Mesodermal cell (in vitro differentiated cells): ENCODE measurements at regions not wholly inside any gene's neighbourhood (a gene's known extent, or its start where the extent isn't known, plus 50 kb on each side); places are given as distances from the start of the nearest gene placed in this dataset.
A peak's percentile ranks its signal among the peaks of the same experiment; 100 is the strongest.

Source experiments
- H3K27ac ChIP-seq: 2 replicates; pipeline ENCODE4 v1.7.0; 2013; ENCODE audit warnings: mild to moderate bottlenecking, low read depth, low read length, moderate library complexity; ENCODE audit not compliant: severe bottlenecking
- H3K36me3 ChIP-seq: 2 replicates; pipeline ENCODE4 v1.7.1; 2013; ENCODE audit warnings: mild to moderate bottlenecking, low read length, moderate library complexity; ENCODE audit not compliant: control insufficient read depth, insufficient read depth
- H3K4me1 ChIP-seq: one replicate; pipeline ENCODE4 v1.7.1; 2013; ENCODE audit warnings: mild to moderate bottlenecking, low read length; ENCODE audit not compliant: insufficient read depth, control insufficient read depth, poor library complexity, severe bottlenecking
- H3K4me3 ChIP-seq: 2 replicates; pipeline ENCODE4 v1.7.0; 2013; ENCODE audit warnings: low read length, control low read depth, mild to moderate bottlenecking; ENCODE audit not compliant: insufficient read depth, poor library complexity, severe bottlenecking; ENCODE audit errors: extremely low read depth
- H3K9me3 ChIP-seq: 2 replicates; pipeline ENCODE4 v1.7.1; 2013; ENCODE audit warnings: mild to moderate bottlenecking, low read length, moderate library complexity; ENCODE audit not compliant: control insufficient read depth
- WGBS, 2 experiments: methylation state at CpG; one replicate each; pipeline ENCODE4 v1.1.5; 2013; ENCODE audit warnings: missing lambda C conversion rate in 2 of 2; ENCODE audit not compliant: insufficient coverage in 2 of 2; 5-methylcytosine and 5-hydroxymethylcytosine counted together

DNA sequence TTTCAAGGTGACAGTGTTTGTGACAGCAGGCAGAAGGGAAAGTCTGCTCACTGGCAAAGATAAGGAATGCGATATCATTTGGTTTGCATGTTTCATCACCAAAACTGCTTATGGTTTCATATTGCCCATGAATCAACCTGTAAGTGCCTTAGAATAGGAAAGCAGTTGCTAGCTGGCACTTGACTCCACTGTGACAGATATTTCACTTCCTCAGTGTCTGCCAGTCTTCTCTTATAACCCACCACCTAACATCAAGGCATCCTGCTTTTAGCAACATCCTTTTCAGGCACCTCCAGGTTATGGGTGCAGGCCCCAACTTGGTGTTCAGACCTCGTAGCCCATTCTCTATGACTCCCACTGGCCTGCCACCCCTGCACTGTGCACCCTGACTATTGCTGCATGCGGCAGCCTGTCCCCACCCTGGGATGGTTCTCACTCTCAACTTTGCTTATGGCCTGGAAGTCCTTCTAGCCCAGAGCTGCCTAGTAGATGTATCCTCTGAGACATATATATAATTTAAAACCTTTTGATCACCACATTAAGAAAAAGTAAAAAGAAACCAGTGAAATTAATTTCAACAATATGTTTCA is 154.4 kb upstream of the RARB start:
- 85 to 100% methylated on average over 1 to 2 of the region's 3 CpGs for WGBS, 2 experiments

DNA sequence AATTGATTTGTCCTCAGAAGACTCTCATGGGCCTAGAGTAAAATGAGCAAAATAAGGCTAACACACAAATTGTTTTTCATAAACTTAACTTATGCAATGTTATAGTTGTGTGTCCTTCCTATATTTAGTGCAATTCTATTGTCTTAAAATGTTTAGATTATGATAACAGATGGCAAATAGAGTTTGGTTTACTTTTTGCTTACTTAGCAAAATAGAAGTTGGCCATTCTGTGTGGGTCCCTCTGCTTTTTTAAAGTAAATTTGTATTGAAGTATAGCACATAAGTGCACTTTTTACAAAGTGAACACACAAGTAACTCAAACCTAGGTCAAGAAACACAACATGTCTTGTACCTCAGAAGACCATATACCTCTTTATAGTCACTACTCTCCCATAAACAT is 150.6 kb upstream of the RARB start:
- Histone ChIP-seq H3K27ac (no peak overlapping the region), H3K36me3 (no peaks in the 10 kb centered on the region), H3K9me3 (no peaks in the 10 kb centered on the region), H3K4me3 (no peak overlapping the region), H3K4me1 (no peaks in the 10 kb centered on the region)

More for the DNA sequence above, 154.4 kb upstream of the RARB start:
- no peaks in the 10 kb centered on the region for H3K4me1 ChIP-seq
- H3K9me3 ChIP-seq = no peaks in the 10 kb centered on the region
- no peak overlapping the region for H3K4me3 ChIP-seq
- no peak overlapping the region for H3K27ac ChIP-seq
- no peaks in the 10 kb centered on the region for H3K36me3 ChIP-seq

DNA sequence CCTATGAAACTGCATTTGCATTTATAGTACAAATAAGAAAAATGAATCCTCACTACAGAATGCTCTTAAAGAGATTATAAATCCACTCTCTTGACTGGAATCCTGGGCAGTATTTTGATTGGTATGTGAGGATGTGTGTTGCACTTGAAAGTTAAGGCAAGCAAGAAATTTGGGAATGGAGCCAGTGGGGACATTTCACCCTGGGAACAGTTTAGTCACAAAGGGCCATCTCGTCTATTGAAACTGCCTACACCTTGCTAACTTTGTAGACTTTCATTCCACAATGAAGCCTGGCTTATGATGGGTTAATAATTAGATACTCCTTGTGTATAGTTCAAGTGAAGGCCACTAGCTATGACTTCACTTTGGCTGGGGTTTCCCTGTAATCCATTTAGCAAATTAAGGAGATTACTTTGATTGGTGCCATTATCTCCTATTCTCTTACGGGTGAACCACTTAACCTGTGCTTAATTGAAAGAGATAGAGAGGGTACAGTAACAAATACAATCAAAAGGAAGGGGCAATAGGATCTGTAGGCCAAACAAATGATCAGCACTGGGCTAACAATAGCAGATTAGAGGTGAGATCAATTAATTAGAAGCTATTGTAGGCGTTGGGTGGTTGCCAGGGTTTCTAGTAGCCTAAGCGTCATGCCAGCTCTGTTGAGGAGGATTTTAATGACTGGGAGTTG is 146.9 kb upstream of the RARB start:
- Histone ChIP-seq H3K4me1 (no peaks in the 10 kb centered on the region), H3K36me3 (no peaks in the 10 kb centered on the region), H3K27ac (no peak overlapping the region), H3K4me3 (no peak overlapping the region), H3K9me3 (no peaks in the 10 kb centered on the region)
- 80 to 100% methylated on average over 1 of the region's 4 CpGs for WGBS, 2 experiments

DNA sequence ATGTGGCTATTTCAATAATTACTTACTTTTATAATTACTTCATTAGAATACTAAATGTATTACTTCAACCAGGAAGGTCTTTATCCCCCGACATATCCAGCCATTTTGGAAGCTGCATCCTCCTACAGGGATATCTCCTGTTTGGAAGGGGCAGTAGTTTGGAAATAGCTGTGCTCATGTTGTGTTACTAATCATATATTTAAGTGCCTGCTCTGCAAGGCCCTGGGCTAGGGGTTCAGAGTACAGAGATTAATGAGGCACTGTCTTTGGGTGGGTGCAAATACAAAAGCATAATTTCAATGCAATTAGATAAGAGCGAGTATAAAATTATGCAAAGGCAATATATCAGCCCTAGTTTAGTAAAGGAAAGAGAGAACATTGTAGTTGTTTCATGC is 146.3 kb upstream of the RARB start:
- Histone ChIP-seq H3K9me3 (no peaks in the 10 kb centered on the region), H3K4me1 (no peaks in the 10 kb centered on the region), H3K4me3 (no peak overlapping the region), H3K27ac (no peak overlapping the region), H3K36me3 (no peaks in the 10 kb centered on the region)
- 100% methylated on average over 1 of the region's 2 CpGs for WGBS, 2 experiments

DNA sequence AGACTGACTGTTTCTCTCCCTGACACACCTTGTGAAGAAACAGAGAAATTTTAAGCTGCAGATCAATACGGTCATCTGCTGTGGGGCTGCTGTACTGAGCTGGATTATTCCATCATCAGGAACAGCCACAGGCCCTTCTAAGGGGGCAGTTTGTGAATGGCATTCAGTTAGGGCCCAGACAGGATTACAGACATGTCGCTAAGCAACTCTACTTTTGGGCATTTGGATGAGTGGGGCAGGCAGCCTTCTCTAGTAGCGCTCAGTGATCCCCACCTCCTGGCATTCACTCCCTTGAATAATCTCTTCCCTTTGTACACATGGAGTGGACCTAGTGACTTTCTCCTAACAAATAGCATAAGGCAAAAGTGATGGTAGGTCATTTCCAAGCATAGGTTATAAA is 144.4 kb upstream of the RARB start:
- Histone ChIP-seq H3K27ac (no peak overlapping the region), H3K9me3 (no peaks in the 10 kb centered on the region), H3K36me3 (no peaks in the 10 kb centered on the region), H3K4me3 (no peak overlapping the region), H3K4me1 (no peaks in the 10 kb centered on the region)
- WGBS, 2 experiments = 82 to 93% methylated on average over 2 to 3 of the region's 3 CpGs

DNA sequence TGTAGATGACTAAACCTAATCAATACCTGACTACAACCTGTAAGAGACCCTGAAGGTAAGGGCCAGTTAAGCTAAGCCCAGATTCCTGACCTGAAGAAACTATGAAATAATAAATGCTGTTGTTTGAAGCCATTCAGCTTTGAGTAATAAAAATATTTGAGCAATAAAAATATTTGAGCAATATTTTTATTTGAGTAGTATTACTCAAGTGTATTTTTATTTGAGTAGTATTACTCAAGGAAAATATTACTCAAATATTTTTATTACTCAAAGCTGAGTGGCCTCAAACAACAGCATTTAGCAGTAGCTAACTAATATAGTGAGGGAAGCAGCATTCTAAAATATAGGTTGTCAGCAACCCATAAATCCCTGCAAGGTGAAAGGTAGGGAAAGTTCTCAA is 143.8 kb upstream of the RARB start:
- Histone ChIP-seq H3K36me3 (no peaks in the 10 kb centered on the region), H3K9me3 (no peaks in the 10 kb centered on the region), H3K4me1 (no peaks in the 10 kb centered on the region), H3K4me3 (no peak overlapping the region), H3K27ac (no peak overlapping the region)

DNA sequence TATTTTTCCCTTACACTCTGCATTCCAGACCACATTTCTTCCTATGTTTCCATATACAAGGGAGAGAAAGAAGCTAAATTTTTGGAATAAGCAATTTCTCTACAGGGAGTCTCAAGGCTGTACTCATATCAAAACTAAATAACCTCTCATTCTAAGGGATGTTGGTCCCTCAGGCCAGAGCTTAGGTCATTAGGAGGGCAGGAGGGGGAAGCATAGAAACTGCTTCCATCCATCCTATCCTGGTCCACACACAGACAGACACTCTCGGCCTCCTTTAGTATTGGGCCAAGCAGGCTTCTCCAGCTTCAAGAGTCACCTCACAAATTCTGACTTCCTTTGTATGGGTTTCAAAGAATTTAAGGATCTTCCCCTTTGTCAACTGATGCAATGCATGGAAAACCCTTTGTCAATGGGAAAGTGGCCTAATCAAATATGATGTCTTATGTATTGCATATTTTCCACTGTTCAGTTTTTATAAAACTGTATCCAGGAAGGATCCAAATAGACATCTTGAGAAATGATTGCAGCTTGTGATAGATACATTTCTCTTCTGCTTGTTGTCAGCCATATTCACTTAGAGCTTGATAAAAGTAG is 140.7 kb upstream of the RARB start:
- Histone ChIP-seq H3K9me3 (no peaks in the 10 kb centered on the region), H3K36me3 (no peaks in the 10 kb centered on the region), H3K4me1 (no peaks in the 10 kb centered on the region), H3K27ac (no peak overlapping the region), H3K4me3 (no peak overlapping the region)
- WGBS, 2 experiments = 100% methylated on average over 1 of the region's 1 CpG

DNA sequence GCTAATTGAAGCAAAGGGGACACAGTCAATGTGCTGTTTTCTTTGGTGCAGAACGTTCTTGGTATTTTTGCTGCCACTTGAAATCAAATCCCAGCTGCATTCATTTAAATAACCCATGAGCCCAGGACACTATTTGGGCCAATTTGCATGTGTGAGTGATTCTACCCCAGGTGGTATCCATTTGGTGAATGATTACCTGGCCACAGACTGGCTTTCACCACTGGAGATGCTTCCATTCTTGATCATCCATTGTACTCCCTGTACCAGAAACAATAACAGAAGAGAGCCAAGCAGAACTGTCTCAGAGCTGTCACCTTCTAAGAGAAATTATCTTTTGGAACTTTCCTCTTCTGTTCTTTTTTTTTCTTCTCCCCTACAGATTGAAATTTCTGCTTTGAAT is 139.7 kb upstream of the RARB start:
- Histone ChIP-seq H3K36me3 (no peaks in the 10 kb centered on the region), H3K27ac (no peak overlapping the region), H3K4me3 (no peak overlapping the region), H3K4me1 (no peaks in the 10 kb centered on the region), H3K9me3 (no peaks in the 10 kb centered on the region)
- no CpG with 5 or more reads among the region's 1 CpG for WGBS, 2 experiments

DNA sequence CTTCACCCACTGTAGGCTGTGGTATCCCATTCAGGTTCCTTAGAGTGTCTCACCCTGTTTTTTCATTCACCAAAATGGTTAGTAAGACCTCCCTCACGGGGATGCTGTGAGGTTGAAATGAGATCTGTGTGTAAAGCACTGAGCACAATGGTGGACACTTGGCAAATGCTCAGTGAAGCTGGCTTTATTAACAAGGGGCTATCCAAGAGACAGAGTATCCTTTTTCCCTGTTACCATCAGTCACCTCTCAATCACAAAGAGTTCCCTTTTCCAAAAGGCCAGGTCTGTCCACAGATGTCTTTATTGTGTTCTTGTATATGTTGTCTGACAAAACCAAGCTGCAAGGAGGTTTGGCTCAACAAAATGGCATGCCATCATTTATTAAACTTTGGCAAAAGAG is 138.9 kb upstream of the RARB start:
- Histone ChIP-seq H3K4me3 (no peak overlapping the region), H3K4me1 (no peaks in the 10 kb centered on the region), H3K27ac (no peak overlapping the region), H3K9me3 (no peaks in the 10 kb centered on the region), H3K36me3 (no peaks in the 10 kb centered on the region)
- WGBS, 2 experiments = no CpG with 5 or more reads among the region's 1 CpG

DNA sequence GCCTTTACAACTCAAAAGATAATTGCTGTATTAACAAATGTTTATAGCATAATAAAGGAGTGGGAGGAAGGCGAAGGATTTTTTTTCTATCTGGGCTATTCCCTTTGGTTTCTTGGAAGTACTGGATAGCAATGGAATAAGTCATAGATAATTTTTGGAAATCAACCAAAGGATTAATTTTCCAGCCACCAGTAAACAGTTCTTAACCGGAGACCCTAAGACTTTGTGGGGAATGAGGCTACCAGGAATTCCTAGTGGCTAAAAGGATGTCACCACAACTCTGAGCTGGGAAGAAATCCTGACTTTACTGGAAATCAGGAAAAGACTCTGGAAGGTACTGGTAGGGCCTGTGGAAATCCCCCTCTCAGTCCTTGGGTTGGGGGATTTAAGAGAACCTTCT is 138.4 kb upstream of the RARB start:
- Histone ChIP-seq H3K9me3 (no peaks in the 10 kb centered on the region), H3K36me3 (no peaks in the 10 kb centered on the region), H3K4me3 (no peak overlapping the region), H3K27ac (no peak overlapping the region), H3K4me1 (no peaks in the 10 kb centered on the region)
- WGBS, 2 experiments = 80% methylated on average over 1 of the region's 2 CpGs; no CpG with 5 or more reads in 1 of the 2 experiments

DNA sequence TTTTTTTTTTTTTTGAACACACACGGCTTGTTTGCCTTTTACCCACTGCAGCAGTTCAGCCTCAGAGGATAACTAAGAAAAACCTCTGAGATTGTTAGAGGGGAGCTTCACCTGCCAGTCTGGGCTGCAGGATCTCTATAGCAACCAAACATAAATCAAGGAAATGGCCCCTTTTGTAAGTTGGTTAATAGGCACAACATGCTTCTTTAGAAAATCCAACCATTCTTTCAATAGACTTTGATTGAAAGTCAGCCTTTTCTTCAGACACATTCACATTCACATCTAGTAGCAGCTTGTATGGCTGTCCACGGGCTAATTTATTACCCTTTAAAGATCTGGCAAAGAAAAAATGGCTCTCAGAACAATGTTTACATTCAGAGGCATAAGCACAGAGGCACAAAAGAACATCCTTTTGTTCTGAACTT is 136.6 kb upstream of the RARB start:
- H3K27ac ChIP-seq = peak overlapping the region; percentile 67

More for the DNA sequence above, 136.6 kb upstream of the RARB start:
- Histone ChIP-seq H3K36me3 (no peaks in the 10 kb centered on the region), H3K9me3 (no peaks in the 10 kb centered on the region), H3K4me3 (no peak overlapping the region), H3K4me1 (no peaks in the 10 kb centered on the region)
- WGBS, 2 experiments = 67% methylated on average over 1 of the region's 2 CpGs; no CpG with 5 or more reads in 1 of the 2 experiments
